ENCODE measurements at regions not wholly inside any gene's neighbourhood (a gene's known extent, or its start where the extent isn't known, plus 50 kb on each side); places are given as distances from the start of the nearest gene placed in this dataset.

DNA sequence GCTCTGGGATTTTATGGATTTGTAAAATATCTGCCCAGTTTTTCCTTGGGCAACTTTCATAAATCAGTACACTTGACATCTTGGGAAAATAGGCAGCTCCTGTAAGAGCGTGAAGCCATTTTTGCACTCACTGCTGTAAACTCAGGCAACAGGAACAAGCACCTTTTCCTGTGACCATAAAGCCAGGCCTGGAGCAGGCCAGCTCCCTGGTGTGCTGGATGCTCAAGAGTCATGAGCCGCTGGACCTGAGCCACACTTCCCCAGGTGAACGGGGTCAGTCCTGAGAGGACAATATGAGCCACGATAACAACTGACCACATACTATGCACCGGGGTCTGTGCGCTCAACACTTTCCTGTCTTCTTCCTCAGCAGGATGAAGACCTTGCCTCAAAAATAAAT lies 158.2 kb downstream of the NUP210 start:
- POLR2A ChIA-PET (ENCODE audit: unreplicated experiment): no interaction called here
- Histone ChIP-seq H3K79me2 (ENCODE audit: low read depth) (no peaks in the 10 kb centered on the region), H3K4me1 (replicated peaks; ENCODE audit: insufficient read depth) (no peaks in the 10 kb centered on the region), H3K27ac (no peak overlapping the region), H3F3A (ENCODE audit: insufficient read depth, low read depth) (no peaks in the 10 kb centered on the region), H3K9me3 (ENCODE audit: insufficient read depth, low read depth) (no peaks in the 10 kb centered on the region), H3K27me3 (ENCODE audit: insufficient read depth, low read depth) (no peaks in the 10 kb centered on the region), H3K9me2 (ENCODE audit: insufficient read depth) (no peaks in the 10 kb centered on the region), H3K4me2 (no peak overlapping the region), H3K36me3 (ENCODE audit: low read depth) (no peaks in the 10 kb centered on the region), H3K4me3 (no peak overlapping the region), H2AFZ (no peak overlapping the region), H4K20me1 (ENCODE audit: insufficient read depth) (no peaks in the 10 kb centered on the region; the same call in 1 of the 2 replicates)
- intact Hi-C loops (cut with micrococcal nuclease; ENCODE audit: unreplicated experiment): no loop called here
- TF ChIP-seq, protein P1, sequence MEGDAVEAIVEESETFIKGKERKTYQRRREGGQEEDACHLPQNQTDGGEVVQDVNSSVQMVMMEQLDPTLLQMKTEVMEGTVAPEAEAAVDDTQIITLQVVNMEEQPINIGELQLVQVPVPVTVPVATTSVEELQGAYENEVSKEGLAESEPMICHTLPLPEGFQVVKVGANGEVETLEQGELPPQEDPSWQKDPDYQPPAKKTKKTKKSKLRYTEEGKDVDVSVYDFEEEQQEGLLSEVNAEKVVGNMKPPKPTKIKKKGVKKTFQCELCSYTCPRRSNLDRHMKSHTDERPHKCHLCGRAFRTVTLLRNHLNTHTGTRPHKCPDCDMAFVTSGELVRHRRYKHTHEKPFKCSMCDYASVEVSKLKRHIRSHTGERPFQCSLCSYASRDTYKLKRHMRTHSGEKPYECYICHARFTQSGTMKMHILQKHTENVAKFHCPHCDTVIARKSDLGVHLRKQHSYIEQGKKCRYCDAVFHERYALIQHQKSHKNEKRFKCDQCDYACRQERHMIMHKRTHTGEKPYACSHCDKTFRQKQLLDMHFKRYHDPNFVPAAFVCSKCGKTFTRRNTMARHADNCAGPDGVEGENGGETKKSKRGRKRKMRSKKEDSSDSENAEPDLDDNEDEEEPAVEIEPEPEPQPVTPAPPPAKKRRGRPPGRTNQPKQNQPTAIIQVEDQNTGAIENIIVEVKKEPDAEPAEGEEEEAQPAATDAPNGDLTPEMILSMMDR (conservative IDR thresholded peaks at IDR 0.05): no peak
- no peak for TF ChIP-seq EZH2 (IDR thresholded peaks at IDR 0.05; ENCODE audit: low read depth)
- no TSS peak for BruUV-seq (replicated peaks)
- CTCF ChIA-PET: no interaction called here
- DNase-seq: no peak

DNA sequence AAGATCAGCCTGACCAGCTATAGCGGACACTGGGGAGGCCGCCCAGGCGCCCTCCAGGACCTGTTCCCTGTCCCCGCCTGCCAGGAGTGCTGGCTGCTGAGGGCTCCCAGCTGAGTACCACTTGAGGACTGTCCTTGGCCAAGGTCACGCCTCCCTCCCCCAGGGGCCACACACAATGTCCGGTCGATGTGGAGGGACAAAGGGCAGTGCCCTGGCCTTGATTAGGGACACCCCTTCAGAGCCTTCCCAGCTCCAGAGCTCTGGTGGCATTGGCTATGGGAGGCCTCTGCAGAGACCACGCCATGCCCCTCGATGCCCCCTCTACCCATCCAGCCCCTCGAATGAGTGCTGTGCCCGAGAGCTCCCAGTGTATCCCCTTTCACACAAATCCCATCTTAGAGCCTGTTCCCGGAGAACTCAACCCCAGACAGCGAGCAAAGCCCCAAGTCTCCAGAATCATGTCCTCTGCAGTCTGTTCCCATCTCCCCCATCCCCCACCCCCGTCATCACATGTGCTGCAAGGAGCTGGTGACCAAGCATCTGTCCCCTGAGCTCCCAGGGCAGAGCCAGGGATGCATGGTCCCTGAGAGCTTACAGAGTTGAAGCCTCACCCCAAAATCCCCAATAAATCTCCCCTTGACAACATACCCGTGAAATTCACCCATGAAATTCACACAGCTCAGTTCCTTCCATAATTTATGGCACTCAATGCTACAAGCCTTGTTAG lies 158.9 kb downstream of the NUP210 start:
- no peaks in the 10 kb centered on the region for H3K27me3 ChIP-seq (ENCODE audit: insufficient read depth, low read depth)
- no peaks in the 10 kb centered on the region; the same call in 1 of the 2 replicates for H4K20me1 ChIP-seq (ENCODE audit: insufficient read depth)
- no peaks in the 10 kb centered on the region for H3F3A ChIP-seq (ENCODE audit: insufficient read depth, low read depth)
- no peak for DNase-seq
- BruUV-seq (replicated peaks): no TSS peak
- H3K4me2 ChIP-seq: no peak overlapping the region
- H3K27ac ChIP-seq: no peak overlapping the region
- no peak overlapping the region for H3K4me3 ChIP-seq
- no peak overlapping the region for H2AFZ ChIP-seq
- ChIA-PET CTCF (no interaction called here), POLR2A (ENCODE audit: unreplicated experiment) (no interaction called here)
- no peaks in the 10 kb centered on the region for H3K4me1 ChIP-seq (replicated peaks; ENCODE audit: insufficient read depth)
- TF ChIP-seq EZH2 (IDR thresholded peaks at IDR 0.05; ENCODE audit: low read depth): no peak
- TF ChIP-seq, protein P1 (conservative IDR thresholded peaks at IDR 0.05): no peak
- H3K9me2 ChIP-seq (ENCODE audit: insufficient read depth): no peaks in the 10 kb centered on the region
- H3K79me2 ChIP-seq (ENCODE audit: low read depth): no peaks in the 10 kb centered on the region
- intact Hi-C loops (cut with micrococcal nuclease; ENCODE audit: unreplicated experiment): no loop called here
- no peaks in the 10 kb centered on the region for H3K36me3 ChIP-seq (ENCODE audit: low read depth)
- no peaks in the 10 kb centered on the region for H3K9me3 ChIP-seq (ENCODE audit: insufficient read depth, low read depth)

DNA sequence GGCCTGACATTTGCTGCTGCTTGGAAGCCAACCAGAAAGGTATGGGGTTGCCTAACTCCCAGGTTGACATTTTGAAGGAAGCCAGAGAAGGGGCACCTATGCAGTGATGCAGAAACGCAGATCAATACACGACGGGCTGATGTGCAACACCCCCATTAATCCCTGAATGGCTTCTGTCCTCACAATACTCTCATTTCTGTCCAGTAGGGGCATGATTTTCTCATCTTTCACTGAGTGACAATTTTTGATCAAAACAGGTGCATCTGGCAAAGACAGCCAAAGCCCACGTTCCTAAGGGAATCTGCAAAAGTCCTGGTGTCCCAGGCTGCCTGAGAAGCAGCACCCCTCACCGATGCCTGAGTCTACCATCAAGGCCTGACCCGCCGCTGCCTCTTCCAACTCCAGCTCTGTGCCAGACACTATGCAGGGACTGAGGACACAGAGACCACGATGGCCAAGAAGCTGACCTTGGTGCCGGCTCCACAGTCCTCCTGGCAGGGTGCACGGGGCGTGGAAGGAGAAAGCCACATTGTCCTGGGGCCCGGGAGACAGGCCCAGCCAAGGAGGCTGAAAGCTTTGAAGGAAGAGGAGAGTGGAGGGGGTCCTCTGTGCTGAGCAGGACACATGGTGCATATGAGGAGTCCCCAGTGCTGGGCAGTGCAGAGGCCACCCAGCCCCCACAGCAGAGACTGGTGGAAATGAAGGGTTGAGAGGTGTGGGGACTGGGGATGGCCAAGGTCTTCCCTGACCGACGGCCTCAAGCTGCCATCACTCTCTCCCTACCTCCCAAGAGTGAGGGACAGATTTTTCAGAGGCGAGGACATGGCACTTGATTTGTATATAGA lies 159.6 kb downstream of the NUP210 start:
- Histone ChIP-seq H3K27me3 (ENCODE audit: insufficient read depth, low read depth) (no peaks in the 10 kb centered on the region), H3K4me3 (no peak overlapping the region), H3K9me3 (ENCODE audit: insufficient read depth, low read depth) (no peaks in the 10 kb centered on the region), H3F3A (ENCODE audit: insufficient read depth, low read depth) (no peaks in the 10 kb centered on the region), H3K4me1 (replicated peaks; ENCODE audit: insufficient read depth) (no peaks in the 10 kb centered on the region), H2AFZ (no peak overlapping the region), H3K4me2 (no peak overlapping the region), H3K27ac (no peak overlapping the region), H3K36me3 (ENCODE audit: low read depth) (no peaks in the 10 kb centered on the region), H3K9me2 (ENCODE audit: insufficient read depth) (no peaks in the 10 kb centered on the region), H4K20me1 (ENCODE audit: insufficient read depth) (no peaks in the 10 kb centered on the region; the same call in 1 of the 2 replicates), H3K79me2 (ENCODE audit: low read depth) (no peaks in the 10 kb centered on the region)
- intact Hi-C loops (cut with micrococcal nuclease; ENCODE audit: unreplicated experiment): no loop called here
- ChIA-PET CTCF (no interaction called here), POLR2A (ENCODE audit: unreplicated experiment) (no interaction called here)
- DNase-seq: no peak
- no TSS peak for BruUV-seq (replicated peaks)
- TF ChIP-seq, protein P1 (conservative IDR thresholded peaks at IDR 0.05): no peak; the same call in 1 of the 2 replicates
